Mucosa of descending colon (tissue), 3 donors: ENCODE measurements at regions not wholly inside any gene's neighbourhood (a gene's known extent, or its start where the extent isn't known, plus 50 kb on each side); places are given as distances from the start of the nearest gene placed in this dataset.

Source experiments
- ATAC-seq: fragments of 200-7000 bp; cut with Tn5 transposase; one replicate; pipeline ENCODE4 v1.9.1; 2020; ENCODE audit warnings: mild to moderate bottlenecking, moderate library complexity
- DNase-seq, 3 donors: peaks; one replicate each; pipeline ENCODE4 v3.0.0-alpha.2; 2020
- H3K36me3 ChIP-seq: fragments of 200-600 bp; one replicate; pipeline ENCODE4 v1.8.0; 2021; ENCODE audit warnings: low read depth, mild to moderate bottlenecking
- H3K4me1 ChIP-seq: fragments of 200-600 bp; one replicate; pipeline ENCODE4 v1.8.0; 2021; ENCODE audit warnings: low read depth, mild to moderate bottlenecking
- H3K4me3 ChIP-seq: fragments of 200-600 bp; one replicate; pipeline ENCODE4 v1.8.0; 2021; ENCODE audit warnings: mild to moderate bottlenecking
- H3K9me3 ChIP-seq: fragments of 200-600 bp; one replicate; pipeline ENCODE4 v1.8.0; 2021; ENCODE audit warnings: mild to moderate bottlenecking
- intact Hi-C, 2 donors: fragments of 100-400 bp; cut with DNase I in 1 of 2; cut with micrococcal nuclease in 1 of 2; formaldehyde crosslinking; loops; one replicate each; pipeline versions ENCODE4 v1.11.0 to v1.11.1; 2022; cut with DNase I, micrococcal nuclease
- TF ChIP-seq, protein P1 (sequence below): fragments of 200-600 bp; IDR thresholded peaks from one replicate; pipeline ENCODE4 v1.8.0; 2022; ENCODE audit warnings: antibody characterized with exemption, mild to moderate bottlenecking
- donor health status: DM: no; HTN: no; CAD: no; lungs with moderate emphysema.
- donor health status: DM: no; HTN: no; CAD: no.
- donor health status: DM: no; HTN: yes; CAD: no.

DNA sequence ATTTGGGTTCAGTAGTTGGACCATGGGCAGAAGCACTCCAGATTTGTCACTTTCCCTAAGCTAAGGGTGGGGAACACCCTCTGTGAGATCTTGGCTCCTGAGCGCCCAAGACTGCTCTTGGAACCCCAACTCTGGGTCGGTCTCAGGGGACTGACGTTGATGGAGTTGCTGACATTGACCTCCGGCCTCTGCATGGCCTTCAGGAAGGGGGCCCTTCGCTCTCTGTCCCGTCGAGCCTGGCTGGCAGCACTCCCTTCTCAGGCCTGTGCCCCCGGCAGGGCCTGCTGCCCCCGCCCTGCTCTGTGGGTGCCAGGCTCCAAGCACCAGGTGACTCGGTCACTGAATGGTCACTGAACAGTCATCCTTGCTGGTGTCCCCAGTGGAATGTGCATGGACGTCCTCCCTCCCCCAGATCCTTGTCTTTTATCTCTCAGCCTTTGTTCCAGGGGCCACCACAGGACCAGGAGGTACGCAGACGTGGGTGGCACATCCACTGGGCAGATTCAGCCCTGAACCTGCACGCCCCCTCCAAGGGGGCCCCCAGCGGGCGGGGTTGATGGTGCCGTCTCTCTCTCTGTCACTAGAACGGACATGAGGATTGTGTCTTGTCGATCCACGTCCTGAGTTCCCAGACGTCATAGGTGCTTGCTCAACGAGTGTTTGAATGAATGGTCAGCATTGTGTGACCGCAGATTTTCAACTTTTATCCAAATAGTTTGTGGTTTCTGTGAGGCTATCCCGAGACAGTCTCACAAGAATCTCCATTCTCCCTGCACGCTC lies 314.5 kb downstream of the SEC14L1 start:
- DNase-seq, result no peak
- H3K4me1 ChIP-seq, result peaks cover 33% of the 10 kb centered on the region
- H3K4me3 ChIP-seq, result no peak overlapping the region
- no peak for ATAC-seq
- intact Hi-C loops, result no loop called here
- no peaks in the 10 kb centered on the region for H3K36me3 ChIP-seq
- H3K9me3 ChIP-seq, result no peaks in the 10 kb centered on the region
- TF ChIP-seq, protein P1, sequence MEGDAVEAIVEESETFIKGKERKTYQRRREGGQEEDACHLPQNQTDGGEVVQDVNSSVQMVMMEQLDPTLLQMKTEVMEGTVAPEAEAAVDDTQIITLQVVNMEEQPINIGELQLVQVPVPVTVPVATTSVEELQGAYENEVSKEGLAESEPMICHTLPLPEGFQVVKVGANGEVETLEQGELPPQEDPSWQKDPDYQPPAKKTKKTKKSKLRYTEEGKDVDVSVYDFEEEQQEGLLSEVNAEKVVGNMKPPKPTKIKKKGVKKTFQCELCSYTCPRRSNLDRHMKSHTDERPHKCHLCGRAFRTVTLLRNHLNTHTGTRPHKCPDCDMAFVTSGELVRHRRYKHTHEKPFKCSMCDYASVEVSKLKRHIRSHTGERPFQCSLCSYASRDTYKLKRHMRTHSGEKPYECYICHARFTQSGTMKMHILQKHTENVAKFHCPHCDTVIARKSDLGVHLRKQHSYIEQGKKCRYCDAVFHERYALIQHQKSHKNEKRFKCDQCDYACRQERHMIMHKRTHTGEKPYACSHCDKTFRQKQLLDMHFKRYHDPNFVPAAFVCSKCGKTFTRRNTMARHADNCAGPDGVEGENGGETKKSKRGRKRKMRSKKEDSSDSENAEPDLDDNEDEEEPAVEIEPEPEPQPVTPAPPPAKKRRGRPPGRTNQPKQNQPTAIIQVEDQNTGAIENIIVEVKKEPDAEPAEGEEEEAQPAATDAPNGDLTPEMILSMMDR, result no peak

DNA sequence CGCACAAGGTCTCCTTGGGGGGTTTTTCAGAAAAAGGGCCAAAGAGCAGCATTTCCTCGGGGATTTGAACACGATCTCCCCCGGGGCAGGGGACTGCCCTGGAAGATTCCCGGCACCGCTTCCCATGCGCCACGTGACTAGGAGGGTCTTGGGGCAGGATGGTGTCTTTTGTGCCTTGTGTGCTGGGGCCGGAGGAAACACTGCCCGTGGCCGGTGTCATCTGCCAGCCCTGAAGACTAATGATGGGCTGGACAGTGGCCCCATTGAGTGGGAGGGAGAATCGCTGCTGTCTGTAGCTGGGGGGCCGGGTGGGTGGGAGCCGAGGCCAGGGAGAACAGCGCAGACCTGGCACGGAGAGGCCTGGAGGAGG lies 315.1 kb downstream of the SEC14L1 start:
- no peak for ATAC-seq
- intact Hi-C loops, result no loop called here
- Histone ChIP-seq H3K4me1 (peaks cover 33% of the 10 kb centered on the region), H3K9me3 (no peaks in the 10 kb centered on the region), H3K4me3 (no peak overlapping the region), H3K36me3 (no peaks in the 10 kb centered on the region)
- no peak for DNase-seq
- TF ChIP-seq, protein P1, result no peak

DNA sequence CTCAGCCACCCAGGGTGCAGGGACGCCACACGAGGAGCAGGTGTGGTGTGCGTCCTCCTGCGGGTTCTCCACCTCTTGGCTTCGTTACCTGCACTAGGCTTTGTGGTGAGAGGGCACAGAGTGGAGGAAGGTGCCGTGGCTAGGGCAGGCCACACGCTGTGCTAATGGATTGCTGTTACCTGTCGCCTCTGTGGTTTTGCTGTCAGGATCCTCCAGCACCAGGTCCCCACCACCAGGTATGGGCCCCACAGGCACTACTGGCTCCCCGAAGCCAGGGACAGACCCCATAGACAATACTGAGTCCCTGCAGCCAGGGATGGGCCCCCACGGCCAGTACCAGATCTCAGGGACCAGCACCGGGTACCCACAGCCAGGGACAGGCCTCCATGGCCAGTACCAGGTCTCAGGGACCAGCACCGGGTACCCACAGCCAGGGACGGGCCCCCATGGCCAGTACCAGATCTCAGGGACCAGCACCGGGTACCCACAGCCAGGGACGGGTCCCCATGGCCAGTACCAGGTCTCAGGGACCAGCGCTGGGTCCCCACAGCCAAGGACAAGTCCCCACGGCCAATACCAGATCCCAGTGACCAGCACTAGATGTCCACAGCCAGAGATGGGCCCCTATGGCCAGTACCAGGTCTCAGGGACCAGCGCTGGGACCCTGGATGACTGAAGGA lies 315.6 kb downstream of the SEC14L1 start:
- H3K9me3 ChIP-seq, result no peaks in the 10 kb centered on the region
- ATAC-seq (no peak), DNase-seq (no peak)
- TF ChIP-seq, protein P1, result no peak
- H3K4me3 ChIP-seq, result no peak overlapping the region
- intact Hi-C loops, result no loop called here
- peaks cover 35% of the 10 kb centered on the region for H3K4me1 ChIP-seq
- no peaks in the 10 kb centered on the region for H3K36me3 ChIP-seq

GRCh38 chr17:77456951-77457548 lies 316.3 kb downstream of the SEC14L1 start:
- no peak overlapping the region for H3K4me3 ChIP-seq
- DNase-seq, result no peak
- H3K9me3 ChIP-seq, result no peaks in the 10 kb centered on the region
- no peaks in the 10 kb centered on the region for H3K36me3 ChIP-seq
- intact Hi-C loops, result no loop called here
- ATAC-seq, result peak; percentile 9
- peaks cover 38% of the 10 kb centered on the region for H3K4me1 ChIP-seq
- TF ChIP-seq, protein P1, result no peak

GRCh38 chr17:77457572-77458201 lies 316.9 kb downstream of the SEC14L1 start:
- H3K4me3 ChIP-seq, result no peak overlapping the region
- no peaks in the 10 kb centered on the region for H3K36me3 ChIP-seq
- ATAC-seq (no peak), DNase-seq (no peak)
- intact Hi-C loops, result no loop called here
- TF ChIP-seq, protein P1, result no peak
- H3K9me3 ChIP-seq, result no peaks in the 10 kb centered on the region
- H3K4me1 ChIP-seq, result peaks cover 32% of the 10 kb centered on the region
